ENCODE measurements at regions not wholly inside any gene's neighbourhood (a gene's known extent, or its start where the extent isn't known, plus 50 kb on each side); places are given as distances from the start of the nearest gene placed in this dataset.

DNA sequence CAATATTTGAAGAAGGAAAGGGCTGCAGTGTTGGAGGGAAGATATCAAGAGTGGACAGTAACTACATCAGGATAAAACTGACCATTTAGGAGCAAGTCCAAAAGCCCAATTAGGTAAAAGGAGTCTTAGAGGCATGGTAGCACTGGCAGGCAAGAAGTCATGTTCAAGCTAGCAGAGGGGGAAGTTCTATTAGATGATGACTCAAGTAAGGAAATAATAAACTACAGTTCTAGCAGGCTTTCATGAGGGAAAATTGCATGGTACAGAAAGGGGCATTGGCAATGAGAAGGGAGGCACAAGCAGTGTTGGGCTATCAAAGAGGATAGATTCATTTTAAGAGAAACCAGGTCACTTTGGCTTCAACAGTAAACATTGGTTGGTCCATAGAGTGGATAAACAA is 156.1 kb upstream of the PTPRK start:
- TF ChIP-seq, protein P1, sequence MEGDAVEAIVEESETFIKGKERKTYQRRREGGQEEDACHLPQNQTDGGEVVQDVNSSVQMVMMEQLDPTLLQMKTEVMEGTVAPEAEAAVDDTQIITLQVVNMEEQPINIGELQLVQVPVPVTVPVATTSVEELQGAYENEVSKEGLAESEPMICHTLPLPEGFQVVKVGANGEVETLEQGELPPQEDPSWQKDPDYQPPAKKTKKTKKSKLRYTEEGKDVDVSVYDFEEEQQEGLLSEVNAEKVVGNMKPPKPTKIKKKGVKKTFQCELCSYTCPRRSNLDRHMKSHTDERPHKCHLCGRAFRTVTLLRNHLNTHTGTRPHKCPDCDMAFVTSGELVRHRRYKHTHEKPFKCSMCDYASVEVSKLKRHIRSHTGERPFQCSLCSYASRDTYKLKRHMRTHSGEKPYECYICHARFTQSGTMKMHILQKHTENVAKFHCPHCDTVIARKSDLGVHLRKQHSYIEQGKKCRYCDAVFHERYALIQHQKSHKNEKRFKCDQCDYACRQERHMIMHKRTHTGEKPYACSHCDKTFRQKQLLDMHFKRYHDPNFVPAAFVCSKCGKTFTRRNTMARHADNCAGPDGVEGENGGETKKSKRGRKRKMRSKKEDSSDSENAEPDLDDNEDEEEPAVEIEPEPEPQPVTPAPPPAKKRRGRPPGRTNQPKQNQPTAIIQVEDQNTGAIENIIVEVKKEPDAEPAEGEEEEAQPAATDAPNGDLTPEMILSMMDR (conservative IDR thresholded peaks at IDR 0.05; ENCODE audit: low read depth, low read length), result no peak
- DNase-seq (ENCODE audit: low read depth), result no peak
- no peak overlapping the region for H3K4me3 ChIP-seq (ENCODE audit: low read length)

DNA sequence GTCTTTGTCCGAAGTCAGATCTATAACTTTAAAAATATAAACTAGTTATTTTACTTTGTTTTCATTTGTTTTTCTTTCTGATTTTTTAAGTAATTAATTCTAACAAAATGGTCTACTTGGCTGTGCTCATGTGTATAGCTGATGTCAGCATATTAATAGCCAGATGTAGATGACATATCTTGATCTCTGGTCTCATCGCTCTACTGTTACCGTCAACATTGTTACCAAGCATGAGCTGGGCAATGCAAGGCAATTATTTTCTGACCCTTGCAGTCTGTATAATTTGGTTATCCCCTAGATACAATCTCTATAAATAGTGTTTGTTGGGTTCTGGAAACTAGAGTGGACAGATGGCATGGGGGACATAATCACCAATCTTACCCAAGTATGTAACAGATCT is 151.6 kb upstream of the PTPRK start:
- DNase-seq (ENCODE audit: low read depth), result no peak
- no peak overlapping the region for H3K4me3 ChIP-seq (ENCODE audit: low read length)
- TF ChIP-seq, protein P1 (conservative IDR thresholded peaks at IDR 0.05; ENCODE audit: low read depth, low read length), result no peak

GRCh38 chr6:128667339-128667858 is 147.0 kb upstream of the PTPRK start:
- TF ChIP-seq, protein P1 (conservative IDR thresholded peaks at IDR 0.05; ENCODE audit: low read depth, low read length), result no peak
- no peak overlapping the region for H3K4me3 ChIP-seq (ENCODE audit: low read length)
- DNase-seq (ENCODE audit: low read depth), result no peak

DNA sequence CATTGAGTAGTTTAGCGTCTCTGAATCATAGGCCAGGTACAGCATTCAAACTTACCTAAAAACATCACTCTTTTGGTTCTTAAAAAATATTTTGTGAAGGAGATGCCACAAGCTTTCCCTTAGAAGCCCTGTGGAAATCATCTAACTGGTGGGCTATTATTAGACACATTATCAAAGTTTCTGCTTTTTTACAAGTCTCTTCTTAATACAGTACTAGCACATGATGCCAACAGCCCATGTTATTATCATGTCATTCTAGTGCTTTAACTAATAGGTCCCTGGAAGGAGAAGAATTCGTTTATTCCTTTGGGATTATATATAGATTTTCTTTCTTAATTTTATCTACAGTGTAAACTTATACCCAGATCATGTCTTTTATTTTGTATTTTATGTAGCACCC is 146.0 kb upstream of the PTPRK start:
- no peak overlapping the region for H3K4me3 ChIP-seq (ENCODE audit: low read length)
- DNase-seq (ENCODE audit: low read depth), result no peak
- TF ChIP-seq, protein P1 (conservative IDR thresholded peaks at IDR 0.05; ENCODE audit: low read depth, low read length), result no peak

DNA sequence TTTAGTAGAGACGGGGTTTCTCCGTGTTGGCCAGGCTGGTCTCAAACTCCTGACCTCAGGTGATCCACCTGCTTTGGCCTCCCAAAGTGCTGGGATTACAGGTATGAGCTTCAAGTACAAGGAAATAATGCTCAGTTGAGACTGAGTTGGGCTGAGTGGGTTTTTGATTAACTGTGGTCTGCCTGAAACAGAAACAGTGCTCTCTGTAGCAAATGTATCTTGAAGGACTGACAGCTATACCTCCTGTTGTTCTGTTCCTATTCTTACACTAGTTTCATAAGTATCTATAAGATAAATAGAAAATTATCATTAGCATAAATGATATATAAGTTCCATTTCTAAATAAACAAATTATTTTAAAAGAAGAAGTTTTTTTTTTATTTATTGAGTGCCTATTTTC is 142.8 kb upstream of the PTPRK start:
- TF ChIP-seq, protein P1 (conservative IDR thresholded peaks at IDR 0.05; ENCODE audit: low read depth, low read length), result no peak
- DNase-seq (ENCODE audit: low read depth), result no peak
- no peak overlapping the region for H3K4me3 ChIP-seq (ENCODE audit: low read length)

- TF ChIP-seq, protein P1 (conservative IDR thresholded peaks at IDR 0.05; ENCODE audit: low read depth, low read length), result no peak
- DNase-seq (ENCODE audit: low read depth), result no peak
- no peak overlapping the region for H3K4me3 ChIP-seq (ENCODE audit: low read length)
These were observed 139.7 kb upstream of the PTPRK start for GRCh38 chr6:128659878-128660622.

DNA sequence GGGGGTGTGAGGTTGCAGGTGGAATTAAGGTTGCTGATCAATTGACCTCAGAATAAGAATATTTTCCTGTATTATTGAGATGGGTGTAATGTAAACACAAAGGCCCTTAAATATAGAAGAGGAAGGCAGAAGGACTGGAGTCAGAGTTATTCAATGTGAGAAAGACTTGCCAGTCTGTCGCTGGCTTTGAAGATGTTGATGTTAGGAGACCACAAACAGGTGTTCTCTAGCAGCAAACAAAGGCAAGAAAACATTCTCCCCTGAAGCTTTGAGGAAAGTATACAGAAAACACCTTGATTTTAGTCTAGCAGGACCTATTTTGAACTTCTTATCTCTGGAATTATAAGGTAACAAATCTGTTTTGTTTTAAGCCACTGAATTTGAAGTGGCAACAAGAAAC is 138.9 kb upstream of the PTPRK start:
- TF ChIP-seq, protein P1 (conservative IDR thresholded peaks at IDR 0.05; ENCODE audit: low read depth, low read length), result no peak
- no peak for DNase-seq (ENCODE audit: low read depth)
- H3K4me3 ChIP-seq (ENCODE audit: low read length), result no peak overlapping the region
